Cerebellar cortex (tissue), 1 donor: ENCODE measurements at regions not wholly inside any gene's neighbourhood (a gene's known extent, or its start where the extent isn't known, plus 50 kb on each side); places are given as distances from the start of the nearest gene placed in this dataset.
"Not testable (repeated sequence)": the region's sequence is repeated elsewhere in the genome, so short reads cannot be mapped to it uniquely, and the experiment has no call there.

Experiments
- DNase-seq: peaks from one replicate; pipeline ENCODE4 v3.0.0-alpha.2; 2015; ENCODE audit warnings: low spot score

DNA sequence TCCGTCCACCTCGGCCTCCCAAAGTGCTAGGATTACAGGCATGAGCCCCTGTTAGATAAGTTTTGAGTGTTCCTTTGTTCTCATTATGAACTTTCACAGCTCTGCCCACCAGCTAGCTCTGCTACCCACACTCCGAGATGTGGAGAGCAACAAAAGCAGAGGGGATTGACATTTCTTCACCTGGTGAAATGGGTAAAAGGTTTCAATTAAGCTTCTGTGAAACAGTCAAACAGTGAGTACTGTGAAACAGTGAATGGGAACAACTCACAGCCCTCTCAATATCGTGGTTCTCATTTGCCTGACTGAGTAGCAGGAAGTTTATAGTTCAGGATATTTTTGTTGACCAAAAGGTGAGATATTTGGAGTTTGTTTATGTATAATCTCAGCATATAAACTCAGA, 412.8 kb downstream of the CD83 start:
- DNase-seq, result no peak

DNA sequence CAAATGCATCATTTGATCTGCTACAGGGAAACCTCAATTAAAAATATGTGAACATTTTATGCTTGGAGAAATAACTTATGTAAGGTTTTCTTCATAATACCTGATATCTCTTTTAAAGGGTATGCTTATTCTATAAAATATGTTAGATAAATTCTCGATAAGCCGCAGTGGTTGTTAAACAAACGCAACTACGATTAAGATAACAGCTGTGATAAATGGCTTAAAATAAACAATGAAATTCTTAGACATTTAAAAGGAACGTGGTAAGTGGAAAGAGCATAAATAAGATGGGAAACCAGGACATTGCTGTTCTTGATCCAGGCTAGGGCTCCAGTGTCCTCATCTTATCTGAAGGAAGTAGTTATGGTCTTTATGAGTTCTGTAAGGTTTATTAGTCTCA, 415.9 kb downstream of the CD83 start:
- no peak for DNase-seq

DNA sequence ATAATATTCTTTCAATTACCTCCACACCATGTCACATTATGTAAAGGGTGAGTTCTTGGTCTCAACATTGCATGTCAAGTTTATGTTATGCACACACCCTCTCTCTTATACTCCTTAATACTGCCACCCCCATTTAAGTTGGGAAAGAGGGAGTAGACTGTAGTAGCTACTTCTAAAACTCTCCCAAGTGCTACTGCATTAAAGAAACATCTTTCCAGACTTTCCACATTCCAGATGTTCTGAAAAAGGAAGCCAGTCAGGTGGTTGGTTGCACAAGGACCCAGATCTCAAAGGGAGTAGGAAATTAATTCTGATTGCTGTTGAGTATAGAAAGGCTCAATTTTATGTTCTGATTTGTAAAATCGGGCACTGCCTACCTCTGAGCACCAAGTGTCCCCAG, 419.5 kb downstream of the CD83 start:
- DNase-seq, result no peak

DNA sequence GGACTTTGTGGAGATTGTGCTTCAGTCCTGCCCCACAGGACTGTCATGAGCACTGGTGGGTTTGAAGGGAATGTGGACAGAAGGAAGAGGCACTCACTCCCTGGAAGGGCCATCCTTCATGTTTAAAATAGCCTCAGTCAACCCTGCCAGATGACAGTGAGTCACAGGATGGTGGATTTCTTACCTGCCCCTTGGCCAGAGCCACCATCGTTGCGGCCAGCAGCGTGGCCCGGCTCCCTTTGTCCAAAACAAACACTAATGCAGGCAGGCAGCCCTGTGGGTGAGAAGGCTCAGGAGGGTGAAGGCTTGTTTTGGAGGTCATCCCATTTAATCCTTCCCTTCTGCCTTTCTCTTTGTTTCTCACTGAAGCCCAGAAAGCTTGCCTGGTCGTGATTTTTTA, 422.7 kb downstream of the CD83 start:
- peak; percentile 93 for DNase-seq

DNA sequence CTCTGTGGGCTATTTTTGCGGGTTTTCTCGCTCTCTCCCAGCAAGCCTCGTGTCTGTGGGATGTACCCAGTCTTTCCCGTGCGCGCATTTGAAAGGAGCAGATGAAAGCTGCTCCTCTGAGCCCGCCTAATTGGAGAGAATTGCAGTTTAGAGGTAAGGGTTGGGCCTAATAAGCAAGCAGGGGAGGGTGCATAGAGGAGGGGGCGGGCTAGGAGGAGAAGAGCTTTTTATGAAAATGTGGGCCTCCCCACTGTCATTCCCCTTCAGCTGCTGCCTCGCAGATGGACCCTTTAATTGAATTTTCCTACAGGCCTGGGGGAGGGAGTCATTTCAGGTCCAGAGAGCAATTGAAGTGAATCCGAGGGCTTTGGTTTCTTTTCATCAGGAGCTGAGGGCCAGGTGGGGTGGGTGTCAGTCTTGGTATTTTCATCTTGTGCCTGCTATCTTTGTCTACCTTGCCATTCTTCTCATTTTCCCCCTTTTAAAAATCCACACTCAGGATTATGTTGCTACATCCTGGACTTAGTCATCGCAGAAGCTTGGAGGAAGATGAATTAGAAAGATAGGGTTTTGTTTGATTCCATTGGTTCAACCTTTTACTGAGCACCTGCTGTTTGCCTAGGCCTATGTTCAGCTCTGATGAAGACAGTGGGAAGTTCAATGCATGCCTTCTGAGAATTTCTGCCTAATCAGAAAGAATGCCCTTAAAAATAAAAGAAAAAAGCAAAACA, 423.4 kb downstream of the CD83 start:
- DNase-seq, result peak; percentile 47

DNA sequence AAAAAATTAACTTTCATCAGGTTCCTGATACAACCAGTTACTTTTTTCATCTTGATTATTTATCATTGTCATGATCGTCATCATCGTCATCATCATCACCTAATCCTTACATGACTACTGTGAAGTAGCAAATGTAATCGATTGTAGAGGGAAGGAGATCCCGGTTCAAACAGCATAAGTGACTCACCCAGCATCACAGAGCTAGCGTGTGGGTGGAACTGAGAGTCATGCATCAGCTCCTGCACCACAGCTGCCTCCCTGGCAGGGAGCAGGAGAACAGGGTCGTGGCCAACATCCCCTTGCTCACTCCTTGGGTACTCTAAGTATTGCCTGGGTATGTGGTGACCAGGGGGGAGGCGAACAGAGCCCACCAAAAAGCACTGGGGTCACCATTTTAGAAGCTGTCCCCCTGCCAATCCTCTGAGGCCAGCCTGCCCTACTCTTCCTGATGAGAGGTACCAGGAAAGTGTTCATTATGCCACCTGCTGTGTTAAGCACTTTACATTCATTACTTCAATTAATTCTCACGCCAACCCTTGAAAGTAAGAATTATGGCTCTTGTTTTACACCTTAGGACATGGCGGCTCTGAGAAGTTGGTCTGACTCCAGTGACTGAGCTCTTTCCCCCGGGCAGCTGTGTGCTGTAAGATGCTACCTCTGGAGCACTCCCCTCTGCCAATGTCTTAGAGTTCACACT, 425.2 kb downstream of the CD83 start:
- no peak for DNase-seq

DNA sequence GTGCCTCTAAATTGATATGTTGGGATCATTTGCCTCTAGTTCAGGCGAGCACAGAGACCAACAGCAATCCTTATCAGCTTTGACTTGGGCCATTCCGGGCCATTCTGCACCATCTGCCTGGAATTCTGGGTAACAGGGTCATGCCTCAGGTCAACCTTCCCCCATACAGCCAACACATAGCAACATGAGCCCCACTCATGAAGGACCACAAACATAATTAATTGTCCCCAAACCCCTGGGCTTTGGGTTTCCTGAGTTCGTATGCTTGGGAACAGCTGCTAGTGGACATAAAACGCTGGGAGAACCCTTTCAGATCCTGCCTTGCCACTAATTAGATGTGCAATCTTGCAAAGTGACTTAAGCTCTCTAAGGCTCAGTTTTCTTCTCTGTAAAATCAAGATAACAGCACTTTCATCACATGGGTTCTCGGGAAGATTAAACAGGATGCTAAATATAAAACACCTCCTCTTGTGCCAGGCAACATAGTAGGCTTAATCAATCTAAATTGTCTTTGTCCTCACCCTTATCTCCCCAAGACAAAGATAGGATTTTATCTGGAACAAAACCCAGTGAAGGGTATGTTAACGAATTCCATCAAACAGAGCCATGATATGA, 426.5 kb downstream of the CD83 start:
- DNase-seq, result no peak

DNA sequence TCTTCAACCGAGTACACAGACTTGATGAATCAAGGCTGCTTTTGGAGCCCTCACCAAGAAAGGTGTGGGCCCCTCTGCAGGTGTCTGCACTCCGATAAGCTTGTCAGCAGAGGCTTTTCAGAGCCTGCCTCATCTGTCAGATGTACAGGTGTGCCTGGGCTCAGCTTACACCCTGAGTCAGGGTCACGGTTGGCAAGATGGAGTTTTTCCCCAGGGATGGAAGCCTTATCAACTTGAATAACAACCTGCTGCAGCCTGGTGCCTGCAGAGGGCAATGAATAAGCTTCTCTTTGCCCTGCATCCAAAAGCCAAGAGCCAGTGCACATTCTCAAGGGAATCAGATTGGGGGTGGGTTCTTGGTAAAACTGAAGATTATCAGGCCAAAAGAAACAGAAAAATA, 427.1 kb downstream of the CD83 start:
- no peak for DNase-seq

DNA sequence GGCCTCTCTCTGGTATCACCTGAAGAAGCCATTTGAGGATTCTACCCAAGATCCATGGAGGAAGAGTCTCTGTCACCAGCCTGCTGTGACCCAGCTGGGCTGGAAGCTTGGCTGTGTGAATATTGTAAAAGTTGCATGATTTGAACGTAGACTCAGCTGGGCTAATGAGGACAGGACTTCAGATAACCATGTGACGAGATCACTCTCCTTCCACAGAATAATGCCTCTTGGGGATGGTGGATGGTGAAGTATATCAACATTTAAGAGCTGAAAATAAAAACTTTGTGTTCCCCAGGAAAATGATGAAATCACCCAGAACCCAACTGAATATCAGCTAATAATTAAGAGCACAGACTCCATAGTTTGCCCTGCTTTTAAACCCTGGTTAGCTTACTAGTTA, 427.9 kb downstream of the CD83 start:
- no peak for DNase-seq

DNA sequence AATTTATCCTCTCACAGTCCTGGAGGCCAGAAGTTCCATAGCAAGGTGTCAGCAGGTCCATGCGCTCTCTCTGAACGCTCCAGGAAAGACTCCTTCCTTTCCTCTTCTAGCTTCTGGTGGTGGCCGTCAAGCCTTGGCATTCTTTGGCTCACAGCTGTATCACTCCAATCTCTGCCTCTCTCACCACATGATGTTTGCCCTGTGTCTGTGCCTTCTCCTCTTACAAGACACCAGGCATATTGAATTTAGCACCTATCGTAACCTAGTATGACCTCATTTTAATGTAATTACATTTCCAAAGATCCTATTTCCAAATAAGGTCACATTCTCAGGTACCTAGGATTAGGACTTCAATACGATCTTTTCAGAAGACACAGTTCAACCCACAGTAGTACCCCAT, 428.5 kb downstream of the CD83 start:
- no peak for DNase-seq

DNA sequence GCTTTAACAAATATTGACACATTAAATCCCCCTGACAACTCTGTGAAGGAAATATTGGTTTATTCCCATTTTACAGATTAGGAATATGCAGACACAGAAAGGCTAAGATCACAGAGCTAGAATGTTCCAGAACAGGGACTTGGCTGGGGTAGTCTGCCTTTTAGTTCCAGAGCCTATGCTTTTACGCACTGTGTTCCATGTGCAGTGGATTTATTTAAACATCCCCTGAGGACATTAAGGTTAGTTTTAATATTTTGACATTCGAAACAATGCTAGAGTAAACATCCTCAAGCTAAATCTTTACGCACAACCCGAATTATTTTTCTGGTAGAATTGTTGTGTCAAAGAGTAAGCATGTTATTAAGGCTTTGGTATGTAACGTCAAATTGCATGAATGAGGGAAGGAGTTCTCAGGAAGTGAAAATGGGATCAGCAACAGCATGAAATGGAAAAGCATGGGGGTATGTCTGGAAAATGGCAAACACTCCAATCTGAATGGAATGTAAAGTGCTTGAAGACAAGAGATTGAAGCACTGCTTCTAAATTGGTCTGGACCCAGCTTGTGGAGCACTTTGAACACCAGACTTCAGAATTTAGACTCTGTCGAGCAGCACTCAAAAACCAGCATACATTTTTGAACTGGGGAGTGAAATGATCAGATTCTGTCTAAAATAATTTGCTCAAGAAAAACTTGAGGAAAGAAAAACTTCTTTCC, 429.9 kb downstream of the CD83 start:
- DNase-seq, result no peak

DNA sequence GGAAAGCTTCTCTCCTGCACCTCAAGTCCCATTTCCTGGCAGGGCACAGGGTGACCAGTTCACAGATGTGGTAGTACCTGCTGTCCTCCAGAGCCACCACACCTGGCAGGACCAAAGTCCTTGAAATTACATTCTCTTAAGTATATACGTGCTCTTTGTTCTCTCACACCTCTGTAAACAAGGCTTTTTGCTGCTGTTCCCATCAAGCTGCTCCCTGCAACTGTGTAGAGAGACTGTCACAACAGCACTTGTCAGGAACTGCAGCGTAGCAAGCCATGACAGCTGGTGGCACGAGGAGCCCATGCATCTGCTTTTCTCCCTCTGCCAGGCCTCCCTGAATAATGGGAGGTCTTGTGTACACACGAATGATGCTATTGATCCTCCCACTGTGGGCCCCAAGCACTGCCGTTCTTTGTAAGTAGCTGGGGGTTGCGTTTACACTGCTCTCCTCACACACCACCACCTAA, 431.8 kb downstream of the CD83 start:
- DNase-seq, result no peak

DNA sequence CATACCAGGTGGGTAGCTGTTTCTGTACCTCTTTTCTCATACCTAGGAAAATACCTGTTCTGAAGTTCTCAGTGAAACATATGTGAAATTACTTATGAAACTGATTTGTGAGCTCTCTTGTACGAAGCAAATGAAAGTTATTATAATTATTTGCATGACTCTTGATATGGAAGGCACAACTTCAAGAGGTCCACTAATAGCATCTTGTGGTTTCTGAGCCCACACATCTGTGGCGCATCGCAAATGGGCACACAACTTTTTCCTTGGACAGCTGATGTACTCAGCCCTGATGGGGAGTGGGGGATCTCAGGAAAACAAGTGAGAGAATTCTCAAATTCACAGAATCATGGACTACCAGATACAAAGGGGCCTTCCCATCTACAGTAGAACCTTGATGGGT, 432.3 kb downstream of the CD83 start:
- no peak for DNase-seq

DNA sequence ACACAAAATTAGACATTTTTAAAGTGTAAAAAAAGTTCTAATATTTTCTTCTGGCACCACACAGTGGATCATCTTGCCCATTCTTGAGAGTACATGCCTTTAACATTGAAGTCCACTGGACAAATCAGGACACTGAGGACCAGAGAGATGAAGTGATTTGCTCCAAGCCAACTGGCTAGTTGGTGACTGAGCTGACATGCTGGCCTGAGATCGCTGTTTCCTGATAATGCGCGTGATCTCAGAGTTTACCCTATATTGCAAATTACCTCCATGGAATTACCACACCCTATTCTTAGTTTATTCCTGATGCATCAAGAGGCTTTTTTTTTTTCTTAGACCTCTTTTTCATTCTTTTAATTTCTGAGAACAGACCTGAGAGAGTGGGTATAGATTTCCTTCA, 432.8 kb downstream of the CD83 start:
- no peak for DNase-seq

DNA sequence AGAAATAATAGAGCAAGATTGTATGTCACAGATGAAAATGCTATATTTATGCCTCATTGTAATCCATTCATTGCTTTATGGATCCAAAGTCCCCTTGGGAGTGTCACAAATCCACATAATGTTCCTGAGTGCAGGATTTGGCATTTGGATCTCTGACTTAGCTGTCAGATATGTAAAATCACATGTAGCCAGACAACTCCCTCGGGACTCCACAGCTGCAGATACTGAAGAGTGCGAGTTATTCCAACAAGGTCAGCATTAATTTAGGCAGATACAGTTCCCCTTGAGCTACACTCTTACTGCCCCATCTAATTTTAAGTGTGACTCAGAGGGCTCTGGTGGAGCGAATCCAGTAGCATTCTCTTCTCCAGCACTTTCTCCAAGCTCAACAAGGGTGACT, 433.2 kb downstream of the CD83 start:
- no peak for DNase-seq

DNA sequence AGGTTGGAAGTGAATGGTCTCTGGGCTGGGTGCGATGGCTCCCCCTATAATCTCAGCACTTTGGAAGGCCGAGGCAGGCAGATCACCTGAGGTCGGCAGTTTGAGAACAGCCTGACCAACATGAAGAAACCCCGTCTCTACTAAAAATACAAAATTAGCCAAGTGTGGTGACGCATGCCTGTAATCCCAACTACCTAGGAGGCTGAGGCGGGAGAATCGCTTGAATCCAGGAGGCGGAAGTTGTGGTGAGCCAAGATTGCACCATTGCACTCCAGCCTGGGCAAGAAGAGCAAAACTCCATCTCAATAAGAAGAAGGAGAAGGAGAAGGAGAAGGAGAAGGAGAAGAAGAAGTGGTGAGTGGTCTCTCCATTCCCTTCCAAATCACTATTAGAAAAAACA, 434.0 kb downstream of the CD83 start:
- not testable (repeated sequence) for DNase-seq

DNA sequence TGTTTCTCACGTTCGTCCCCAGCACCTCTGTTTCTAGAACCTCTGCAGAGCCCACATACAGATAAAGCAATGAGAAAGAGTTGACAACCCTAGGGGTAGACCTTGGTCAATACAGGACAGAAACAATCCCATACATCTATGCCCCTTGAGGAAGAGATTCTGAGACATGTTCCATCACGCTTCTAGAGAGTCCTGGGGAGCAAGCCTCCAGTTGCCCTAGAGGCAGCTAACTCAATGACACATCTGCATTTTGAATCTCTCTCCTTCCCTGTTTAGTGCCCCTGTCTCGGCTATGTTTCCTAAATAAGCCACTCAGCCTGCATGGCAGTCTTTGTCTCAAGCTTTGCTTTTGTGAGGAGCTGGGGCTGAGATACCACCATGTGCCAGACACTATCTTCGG, 435.3 kb downstream of the CD83 start:
- DNase-seq, result no peak

DNA sequence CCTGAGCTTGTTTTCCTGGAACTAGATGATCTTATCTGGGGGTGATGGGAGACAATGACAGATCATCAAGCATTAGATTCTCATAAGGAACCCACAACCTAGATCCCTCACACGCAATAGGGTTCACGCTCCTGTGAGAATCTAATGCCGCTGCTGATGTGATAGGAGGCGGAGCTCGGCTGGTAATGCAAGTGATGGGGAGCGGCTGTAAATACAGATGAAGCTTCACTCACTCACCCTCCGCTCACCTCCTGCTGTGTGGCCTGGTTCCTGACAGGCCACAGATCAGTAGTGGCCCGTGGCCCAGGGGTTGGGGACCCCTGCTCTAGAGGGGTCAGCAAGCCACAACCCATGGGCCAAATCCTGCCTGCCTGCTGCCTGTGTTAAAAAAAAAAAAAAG, 435.9 kb downstream of the CD83 start:
- no peak for DNase-seq

DNA sequence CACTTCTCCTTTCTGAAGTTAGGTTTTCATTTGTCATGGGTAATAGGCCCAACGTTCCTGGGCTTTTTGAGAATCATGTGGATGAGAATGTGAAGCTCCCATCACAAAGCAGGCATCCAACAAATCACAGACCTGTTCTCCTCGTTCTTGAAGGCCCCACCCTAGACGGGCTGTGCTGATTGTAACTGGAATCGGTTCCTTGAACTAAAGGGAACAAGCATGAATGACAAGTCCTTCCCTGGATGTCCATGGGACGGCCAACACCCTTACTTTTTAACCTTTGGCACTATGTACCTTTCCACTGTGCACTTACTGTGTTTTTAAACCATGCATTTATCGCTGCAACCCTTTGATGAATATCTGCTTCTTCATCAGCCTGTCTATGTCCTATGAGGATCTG, 438.2 kb downstream of the CD83 start:
- no peak for DNase-seq

DNA sequence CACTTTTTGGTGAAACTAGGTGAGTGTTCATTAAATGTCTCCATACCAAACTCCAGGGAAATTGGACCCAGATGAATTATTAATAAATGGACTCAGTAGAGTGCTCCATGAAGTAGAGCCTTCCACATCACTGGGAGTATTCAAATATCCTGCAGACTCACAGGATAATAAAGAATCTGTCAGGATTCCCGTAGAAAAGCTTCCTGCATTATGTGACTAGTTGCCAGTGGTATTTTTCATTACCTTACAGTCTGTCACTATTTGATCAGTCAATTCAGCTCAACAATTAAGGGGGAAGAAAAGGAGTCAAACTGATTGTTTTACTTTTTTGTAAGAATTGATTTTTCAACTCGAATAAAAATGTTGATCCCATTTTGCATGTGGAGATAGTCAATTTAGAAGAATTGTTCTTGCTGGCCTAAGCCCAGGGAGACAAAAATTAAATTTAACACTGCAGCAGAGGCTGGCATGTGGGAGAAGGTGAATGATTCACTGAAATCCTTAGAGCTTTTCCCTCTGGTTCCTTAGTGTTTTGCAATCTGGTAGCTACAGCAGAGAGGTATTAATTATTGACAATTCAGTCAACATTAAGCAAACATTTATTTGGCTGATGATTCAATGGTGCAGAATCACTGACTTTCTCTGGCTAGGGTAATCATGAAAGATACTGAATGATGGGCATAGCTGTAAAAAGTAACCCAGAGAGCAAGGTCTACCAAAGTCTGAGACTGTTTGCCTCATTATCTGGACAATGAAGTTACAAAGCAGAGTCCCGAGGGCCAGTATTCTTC, 442.4 kb downstream of the CD83 start:
- no peak for DNase-seq

DNA sequence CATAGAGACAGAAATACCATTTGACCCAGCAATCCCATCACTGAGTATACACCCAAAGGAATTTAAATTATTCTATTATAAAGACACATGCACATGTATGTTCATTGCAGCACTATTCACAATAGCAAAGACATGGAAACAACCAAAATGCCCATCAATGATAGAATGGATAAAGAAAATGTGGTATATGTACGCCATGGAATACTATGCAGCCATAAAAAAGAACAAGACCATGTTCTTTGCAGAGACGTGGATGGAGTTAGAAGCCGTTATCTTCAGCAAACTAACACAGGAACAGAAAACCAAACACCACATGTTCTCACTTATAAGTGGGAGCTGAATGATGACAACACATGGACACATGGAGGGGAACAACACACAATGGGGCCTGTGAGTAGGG, 444.0 kb downstream of the CD83 start:
- not testable (repeated sequence) for DNase-seq

DNA sequence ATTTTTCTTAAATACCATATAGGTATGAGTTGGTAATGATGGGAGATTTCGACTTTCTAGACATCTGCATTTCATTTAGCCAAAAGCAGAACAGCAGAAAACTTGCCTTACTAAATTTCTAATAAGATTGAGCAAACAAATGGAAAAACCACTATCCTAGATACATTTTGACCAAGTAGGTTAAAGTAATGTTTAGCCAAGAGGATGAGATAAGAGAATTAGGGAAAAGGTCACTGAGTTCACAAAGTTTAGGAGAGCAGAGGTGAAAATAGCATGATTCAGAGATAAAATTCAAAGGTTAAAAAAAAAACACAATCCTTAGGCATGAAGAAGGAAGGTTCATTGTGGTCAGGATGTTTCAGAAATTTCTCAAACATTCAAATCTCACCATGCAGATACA, 450.3 kb downstream of the CD83 start:
- DNase-seq, result no peak
